Bronchial epithelial cell (primary cell): ENCODE measurements at regions not wholly inside any gene's neighbourhood (a gene's known extent, or its start where the extent isn't known, plus 50 kb on each side); places are given as distances from the start of the nearest gene placed in this dataset.

Experiments used
- DNase-seq: peaks from one replicate; pipeline ENCODE4 v3.0.0-alpha.2; 2010; ENCODE audit warnings: low read depth
- FAIRE-seq: peaks from 2 replicates; lab custom pipeline; 2011; peaks lifted over from hg19 to GRCh38; lab: Jason Lieb, UNC
- H3K27me3 ChIP-seq: 2 replicates; pipeline ENCODE4 v1.5.1; 2011; ENCODE audit warnings: low read length; ENCODE audit not compliant: control insufficient read depth, insufficient read depth
- H3K36me3 ChIP-seq: 2 replicates; pipeline ENCODE4 v1.5.1; 2011; ENCODE audit warnings: low read length; ENCODE audit not compliant: control insufficient read depth, insufficient read depth
- H3K4me3 ChIP-seq: 2 replicates; pipeline ENCODE4 v1.5.1; 2011; ENCODE audit warnings: mild to moderate bottlenecking, low read depth, low read length, control low read depth
- CTCF ChIP-seq: IDR thresholded peaks from 2 replicates; pipeline ENCODE4 v1.5.1; 2011; ENCODE audit warnings: mild to moderate bottlenecking, moderate library complexity, low read length, control low read depth, inconsistent platforms; ENCODE audit not compliant: insufficient read depth, severe bottlenecking

- no peaks in the 10 kb centered on the region for H3K36me3 ChIP-seq
- no peak for DNase-seq
- no peak overlapping the region for H3K4me3 ChIP-seq
- TF ChIP-seq CTCF: no peak
- no peak for FAIRE-seq
- no peaks in the 10 kb centered on the region for H3K27me3 ChIP-seq
These were observed 188.1 kb upstream of the NRXN1 start for GRCh38 chr2:51220080-51220479.

GRCh38 chr2:51219468-51219867, 187.5 kb upstream of the NRXN1 start:
- H3K4me3 ChIP-seq: no peak overlapping the region
- DNase-seq: no peak
- FAIRE-seq: no peak

GRCh38 chr2:51218047-51218446, 186.1 kb upstream of the NRXN1 start:
- DNase-seq: no peak
- H3K4me3 ChIP-seq: no peak overlapping the region
- H3K27me3 ChIP-seq: no peaks in the 10 kb centered on the region
- TF ChIP-seq CTCF: no peak
- no peaks in the 10 kb centered on the region for H3K36me3 ChIP-seq
- no peak for FAIRE-seq

More at GRCh38 chr2:51219468-51219867, 187.5 kb upstream of the NRXN1 start:
- TF ChIP-seq CTCF: no peak
- no peaks in the 10 kb centered on the region for H3K36me3 ChIP-seq
- H3K27me3 ChIP-seq: no peaks in the 10 kb centered on the region

- FAIRE-seq: no peak
- no peaks in the 10 kb centered on the region for H3K27me3 ChIP-seq
- H3K36me3 ChIP-seq: no peaks in the 10 kb centered on the region
- TF ChIP-seq CTCF: no peak
- no peak for DNase-seq
- H3K4me3 ChIP-seq: no peak overlapping the region
These were observed 181.9 kb upstream of the NRXN1 start for GRCh38 chr2:51213826-51214225.

- no peaks in the 10 kb centered on the region for H3K36me3 ChIP-seq
- no peak for DNase-seq
- no peak overlapping the region for H3K4me3 ChIP-seq
- H3K27me3 ChIP-seq: no peaks in the 10 kb centered on the region
- TF ChIP-seq CTCF: no peak
- FAIRE-seq: no peak
These were observed 180.4 kb upstream of the NRXN1 start for GRCh38 chr2:51212374-51212773.

GRCh38 chr2:51208521-51208920, 176.6 kb upstream of the NRXN1 start:
- Histone ChIP-seq H3K4me3 (no peak overlapping the region), H3K27me3 (no peaks in the 10 kb centered on the region), H3K36me3 (no peaks in the 10 kb centered on the region)
- TF ChIP-seq CTCF: no peak
- DNase-seq (no peak), FAIRE-seq (no peak)
